PC-3 (cell line): ENCODE measurements at regions not wholly inside any gene's neighbourhood (a gene's known extent, or its start where the extent isn't known, plus 50 kb on each side); places are given as distances from the start of the nearest gene placed in this dataset.

Source experiments
- EZH2 ChIP-seq: fragments of 300-600 bp; sonication (generic); IDR thresholded peaks from one replicate; pipeline ENCODE4 v1.6.1; 2017; ENCODE audit warnings: antibody characterized with exemption, mild to moderate bottlenecking, low read length; ENCODE audit not compliant: unreplicated experiment
- EZH2phosphoT487 ChIP-seq: fragments of 300-600 bp; sonication (generic); IDR thresholded peaks from 2 replicates; pipeline ENCODE4 v1.6.1; 2018; ENCODE audit warnings: mild to moderate bottlenecking, antibody characterized with exemption, low read length, borderline replicate concordance
- TF ChIP-seq, protein P1 (sequence below): fragments of 300-600 bp; sonication (generic); conservative IDR thresholded peaks from 2 replicates; pipeline ENCODE4 v1.5.1; 2017; ENCODE audit warnings: antibody characterized with exemption, low read depth, mild to moderate bottlenecking, low read length

GRCh38 chr13:100725472-100725871, 50.9 kb upstream of the TMTC4 start:
- TF ChIP-seq, protein P1, sequence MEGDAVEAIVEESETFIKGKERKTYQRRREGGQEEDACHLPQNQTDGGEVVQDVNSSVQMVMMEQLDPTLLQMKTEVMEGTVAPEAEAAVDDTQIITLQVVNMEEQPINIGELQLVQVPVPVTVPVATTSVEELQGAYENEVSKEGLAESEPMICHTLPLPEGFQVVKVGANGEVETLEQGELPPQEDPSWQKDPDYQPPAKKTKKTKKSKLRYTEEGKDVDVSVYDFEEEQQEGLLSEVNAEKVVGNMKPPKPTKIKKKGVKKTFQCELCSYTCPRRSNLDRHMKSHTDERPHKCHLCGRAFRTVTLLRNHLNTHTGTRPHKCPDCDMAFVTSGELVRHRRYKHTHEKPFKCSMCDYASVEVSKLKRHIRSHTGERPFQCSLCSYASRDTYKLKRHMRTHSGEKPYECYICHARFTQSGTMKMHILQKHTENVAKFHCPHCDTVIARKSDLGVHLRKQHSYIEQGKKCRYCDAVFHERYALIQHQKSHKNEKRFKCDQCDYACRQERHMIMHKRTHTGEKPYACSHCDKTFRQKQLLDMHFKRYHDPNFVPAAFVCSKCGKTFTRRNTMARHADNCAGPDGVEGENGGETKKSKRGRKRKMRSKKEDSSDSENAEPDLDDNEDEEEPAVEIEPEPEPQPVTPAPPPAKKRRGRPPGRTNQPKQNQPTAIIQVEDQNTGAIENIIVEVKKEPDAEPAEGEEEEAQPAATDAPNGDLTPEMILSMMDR: no peak
- TF ChIP-seq EZH2 (no peak), EZH2phosphoT487 (no peak)
